Right renal cortex interstitium (tissue), 3 donors: ENCODE measurements at regions not wholly inside any gene's neighbourhood (a gene's known extent, or its start where the extent isn't known, plus 50 kb on each side); places are given as distances from the start of the nearest gene placed in this dataset.

Experiments
- DNase-seq, 3 donors: peaks; one replicate each; pipeline ENCODE4 v3.0.0-alpha.2; 2013; ENCODE audit warnings: low read depth in 3 of 3, low spot score in 2 of 3

DNA sequence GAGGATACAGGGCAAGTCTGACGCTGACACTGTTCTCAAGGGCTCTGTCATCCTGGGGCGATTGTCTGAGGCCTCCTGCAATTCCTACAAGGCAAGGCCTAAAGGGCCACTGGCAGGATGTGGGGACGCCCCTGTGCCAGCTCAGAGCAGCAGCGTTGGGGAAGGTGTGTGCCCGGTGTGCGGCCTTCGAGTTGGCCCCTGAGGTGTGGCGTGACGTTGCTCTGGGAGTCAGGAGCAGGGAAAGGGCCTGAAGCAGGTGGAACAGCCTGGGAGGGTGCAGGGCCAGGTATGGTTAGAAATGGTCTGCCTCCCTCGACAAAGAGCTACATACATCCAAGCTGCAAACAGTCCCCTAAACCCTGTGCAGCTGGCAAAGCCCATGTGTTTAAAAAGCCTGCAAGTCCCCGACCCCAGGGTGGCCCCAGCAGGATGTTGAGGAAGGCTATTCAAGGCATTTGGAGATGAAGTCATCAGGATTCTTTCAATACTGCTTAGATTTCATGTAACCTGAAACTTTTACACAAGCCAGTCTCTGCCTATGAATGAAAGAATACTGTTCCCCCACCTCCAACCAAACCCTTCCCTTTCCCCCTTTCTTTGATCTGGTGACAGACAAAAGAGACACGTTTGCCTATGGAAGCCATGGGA, 142.5 kb upstream of the TNS3 start:
- DNase-seq, result no peak

DNA sequence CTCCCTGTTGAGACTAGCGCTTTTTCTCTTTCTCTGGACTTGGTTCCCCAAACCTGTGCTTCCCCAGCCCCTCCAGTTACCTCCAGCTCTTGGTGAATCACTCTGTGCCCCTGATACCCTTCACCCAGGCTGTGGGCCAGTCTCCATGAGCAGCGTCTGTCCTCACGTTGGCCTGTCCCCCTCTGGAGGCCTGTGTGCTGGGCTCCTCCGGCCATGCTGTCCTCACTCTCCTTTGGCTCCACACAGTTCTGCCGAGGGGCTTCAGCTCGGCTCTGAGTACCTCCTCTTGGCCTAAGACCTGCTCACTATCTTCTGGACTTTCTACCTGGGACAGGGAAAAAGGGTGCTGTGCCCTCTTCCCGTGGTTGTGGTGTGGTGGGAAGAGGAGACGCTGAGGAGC, 140.2 kb upstream of the TNS3 start:
- no peak for DNase-seq

DNA sequence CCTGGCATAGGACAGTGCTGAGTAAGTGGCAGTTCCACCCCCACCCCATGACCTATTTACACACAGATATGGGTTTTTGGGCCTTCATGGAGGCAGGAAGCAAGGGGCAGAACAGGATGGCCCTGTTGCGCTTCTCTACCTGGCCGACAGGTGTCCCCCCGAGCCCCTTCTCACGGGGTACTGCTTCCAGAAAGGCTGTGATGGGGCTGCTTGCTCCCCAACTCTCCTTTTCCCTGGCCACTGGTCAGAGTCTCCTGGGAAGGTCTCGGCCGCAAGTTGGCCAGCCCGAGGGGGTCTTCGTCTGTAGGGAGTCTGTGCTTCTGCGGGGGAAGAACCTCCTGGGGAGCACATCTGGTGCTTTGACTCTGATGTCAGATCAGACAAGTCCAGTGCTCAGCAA, 139.8 kb upstream of the TNS3 start:
- DNase-seq, result no peak

DNA sequence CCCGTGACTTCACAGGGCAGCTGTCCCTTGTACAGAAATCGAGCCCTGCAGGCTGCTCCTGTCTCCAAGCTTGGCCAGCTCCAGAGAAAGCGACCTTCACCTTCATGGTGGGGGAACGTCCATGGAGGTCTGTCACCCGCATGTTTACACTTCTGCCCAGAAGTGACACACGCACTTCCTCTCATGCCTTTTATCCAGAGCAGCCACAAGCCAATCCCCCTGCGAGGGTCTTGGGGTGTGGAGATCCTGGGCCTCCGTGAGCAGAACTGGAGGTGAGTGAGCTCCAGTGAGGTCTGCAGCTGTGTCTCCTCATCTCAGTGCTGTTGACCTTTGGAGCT, 139.0 kb upstream of the TNS3 start:
- no peak for DNase-seq

DNA sequence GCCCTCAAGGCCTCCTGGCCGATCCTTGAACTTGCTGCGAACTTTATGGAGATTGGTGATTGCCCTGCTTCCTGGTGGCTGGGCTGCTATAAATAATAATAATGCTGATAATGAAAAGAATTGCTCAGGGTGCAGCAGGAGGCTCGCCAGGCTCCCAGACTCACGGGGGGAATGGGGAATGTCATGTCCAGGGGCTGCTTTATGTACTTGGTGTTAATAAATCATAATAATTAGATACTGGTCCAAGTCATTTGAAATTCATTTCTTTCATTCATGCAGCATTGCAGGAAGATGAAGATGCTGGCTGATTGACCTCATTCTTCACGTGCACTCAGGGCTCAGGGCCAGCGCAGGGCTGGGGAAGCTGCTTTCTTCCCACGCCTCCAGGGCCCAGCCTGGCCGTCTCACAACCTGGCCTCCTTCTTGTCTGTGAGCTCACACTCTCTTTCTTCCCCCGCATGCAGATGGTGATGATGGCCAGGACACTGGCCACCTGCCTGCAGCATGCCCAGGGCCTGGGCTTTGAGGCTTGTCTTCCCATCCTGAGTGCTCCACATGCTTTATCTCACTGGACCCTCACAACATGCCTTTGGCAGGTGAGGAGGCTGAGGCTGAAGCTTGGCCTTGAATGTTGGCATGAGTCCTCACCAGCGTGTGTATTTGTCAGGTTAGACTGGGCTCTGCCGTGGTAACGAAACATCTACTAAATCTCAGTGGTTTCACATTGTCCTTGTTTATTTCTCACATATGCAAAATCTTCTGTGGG, 138.4 kb upstream of the TNS3 start:
- no peak for DNase-seq

DNA sequence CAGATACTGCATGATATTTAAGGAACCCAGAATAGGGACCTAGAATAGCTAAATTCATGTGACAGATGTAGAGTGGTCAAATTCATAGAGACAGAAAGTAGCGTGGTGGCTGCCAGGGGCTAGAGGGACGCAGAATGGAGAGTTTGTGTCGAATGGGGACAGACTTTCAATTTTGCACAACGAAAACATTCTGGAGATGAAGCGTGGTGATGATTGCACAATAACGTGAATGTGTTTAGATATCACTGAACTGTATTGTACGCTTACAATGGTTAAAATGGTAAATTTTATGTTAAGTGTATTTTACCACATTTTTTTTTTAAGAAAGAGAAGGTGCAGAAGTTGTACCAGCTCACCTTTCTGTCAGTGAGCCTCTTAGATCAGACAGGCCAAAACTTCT, 137.8 kb upstream of the TNS3 start:
- DNase-seq, result no peak

DNA sequence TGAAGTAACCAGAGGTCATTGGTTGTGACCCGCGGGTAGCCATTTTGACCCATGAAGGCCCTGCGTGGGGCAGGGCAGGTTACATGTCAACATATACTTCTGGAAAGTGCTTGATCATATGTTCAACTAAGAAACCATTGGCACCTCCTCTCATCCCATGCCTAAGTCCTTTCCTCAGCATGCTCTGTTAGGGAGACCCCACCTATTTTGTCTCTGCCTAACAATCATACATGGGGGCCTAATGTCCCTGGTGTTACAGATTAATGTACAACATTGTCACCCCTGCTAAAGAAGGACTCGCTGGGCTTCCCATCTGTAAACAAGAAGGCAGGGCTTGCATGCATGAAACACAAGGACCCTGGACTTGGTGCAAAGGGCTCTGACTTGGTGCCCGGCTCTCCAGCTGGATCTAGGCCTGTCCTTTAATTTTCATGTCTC, 133.7 kb upstream of the TNS3 start:
- no peak for DNase-seq

DNA sequence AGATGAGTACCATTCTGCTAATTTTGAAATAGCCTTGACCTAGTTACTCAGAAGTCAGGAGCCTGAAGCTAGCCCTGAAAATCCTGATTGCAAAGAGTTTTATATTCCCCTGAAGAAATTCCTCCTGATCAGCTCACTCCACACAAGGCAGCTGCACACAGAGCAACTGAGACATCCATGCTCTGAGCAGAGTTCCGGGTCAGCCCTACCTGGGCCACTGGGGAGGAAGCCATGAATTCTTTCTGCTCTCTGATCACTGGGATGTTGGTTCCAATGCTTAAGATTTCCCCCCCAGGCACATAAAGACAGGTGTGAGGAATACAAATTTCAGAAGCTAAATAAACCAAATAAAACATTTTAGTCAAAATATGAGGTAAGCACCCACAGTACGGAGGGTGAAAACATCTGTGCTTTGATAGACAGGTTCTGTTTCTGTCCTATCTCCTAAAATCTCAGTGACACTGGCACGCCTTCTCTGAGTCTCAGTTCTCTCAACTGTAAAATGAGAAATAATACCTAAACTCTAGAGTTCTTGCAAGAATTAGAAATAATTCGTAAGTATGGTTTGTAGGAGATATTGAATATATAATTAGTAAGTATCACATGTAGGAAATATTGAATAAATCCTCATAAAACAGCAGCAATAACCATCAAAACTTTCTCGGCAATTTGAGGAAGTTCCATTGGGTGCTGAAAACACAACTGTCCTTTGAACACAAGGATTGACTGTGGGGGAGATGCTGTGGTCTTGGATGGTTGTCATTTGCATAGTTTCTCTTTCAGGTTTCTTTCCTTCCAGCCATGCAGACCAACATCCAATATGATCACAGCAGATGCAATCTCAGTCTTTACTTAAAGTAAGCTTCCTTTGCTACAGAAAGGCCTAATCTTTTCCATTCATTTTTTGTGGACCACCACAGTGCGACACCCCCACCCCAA, 133.0 kb upstream of the TNS3 start:
- DNase-seq, result no peak

DNA sequence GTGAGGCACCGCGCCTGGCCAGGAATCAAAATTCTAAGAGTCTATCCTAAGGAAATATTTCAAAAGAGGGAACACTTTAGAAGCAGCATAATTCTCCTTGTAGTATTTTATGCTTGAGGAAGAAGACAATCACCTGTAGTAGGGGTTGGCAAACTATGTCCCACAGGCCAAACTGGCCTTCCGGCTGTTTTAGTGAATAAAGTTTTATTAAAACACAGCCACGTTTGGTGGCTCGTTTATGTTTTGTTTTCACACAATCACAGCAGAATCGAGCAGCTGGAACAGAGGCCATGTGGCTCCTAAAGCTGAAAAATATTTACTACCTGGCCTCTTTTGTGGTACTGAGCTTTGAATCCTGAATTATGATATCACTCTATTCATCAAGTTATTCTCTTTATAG, 131.7 kb upstream of the TNS3 start:
- DNase-seq, result no peak

DNA sequence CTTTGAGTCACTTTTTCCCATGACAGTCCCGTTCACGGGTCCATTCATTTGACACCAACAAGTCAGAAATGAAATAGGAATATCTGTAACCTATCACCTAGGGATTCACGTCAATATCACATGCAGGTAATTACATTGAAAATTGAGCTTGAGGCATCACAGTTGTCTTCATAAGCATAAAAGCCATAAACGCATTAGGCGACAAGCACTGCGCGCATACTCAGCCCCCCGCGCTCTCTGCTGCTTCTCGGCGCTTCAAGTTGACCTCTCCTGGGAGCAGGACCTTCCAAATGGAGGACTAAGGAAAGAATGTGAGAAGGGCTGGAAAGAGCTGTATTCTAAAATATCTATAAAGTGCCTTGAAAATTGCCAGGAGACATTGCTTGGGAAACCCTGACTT, 130.5 kb upstream of the TNS3 start:
- no peak for DNase-seq

DNA sequence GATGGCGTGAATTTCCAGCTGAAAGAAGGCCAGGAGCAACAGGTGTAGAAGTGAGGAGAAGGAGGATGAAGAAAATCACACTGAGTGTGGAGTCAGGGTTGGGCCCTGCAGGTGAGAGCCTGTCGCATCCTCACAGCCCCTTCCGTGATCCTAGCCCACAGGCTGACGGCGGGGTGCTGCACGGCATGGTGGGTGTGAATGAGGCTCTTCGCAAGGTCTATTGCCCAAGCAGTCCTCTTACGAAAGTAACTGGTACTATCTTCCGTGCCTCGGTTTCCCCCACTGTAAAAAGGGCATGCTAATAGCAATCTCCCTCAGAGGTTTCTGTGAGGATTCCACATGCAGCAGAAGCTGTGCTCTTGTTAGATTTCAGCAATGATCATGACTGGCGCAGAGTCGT, 129.9 kb upstream of the TNS3 start:
- no peak for DNase-seq

DNA sequence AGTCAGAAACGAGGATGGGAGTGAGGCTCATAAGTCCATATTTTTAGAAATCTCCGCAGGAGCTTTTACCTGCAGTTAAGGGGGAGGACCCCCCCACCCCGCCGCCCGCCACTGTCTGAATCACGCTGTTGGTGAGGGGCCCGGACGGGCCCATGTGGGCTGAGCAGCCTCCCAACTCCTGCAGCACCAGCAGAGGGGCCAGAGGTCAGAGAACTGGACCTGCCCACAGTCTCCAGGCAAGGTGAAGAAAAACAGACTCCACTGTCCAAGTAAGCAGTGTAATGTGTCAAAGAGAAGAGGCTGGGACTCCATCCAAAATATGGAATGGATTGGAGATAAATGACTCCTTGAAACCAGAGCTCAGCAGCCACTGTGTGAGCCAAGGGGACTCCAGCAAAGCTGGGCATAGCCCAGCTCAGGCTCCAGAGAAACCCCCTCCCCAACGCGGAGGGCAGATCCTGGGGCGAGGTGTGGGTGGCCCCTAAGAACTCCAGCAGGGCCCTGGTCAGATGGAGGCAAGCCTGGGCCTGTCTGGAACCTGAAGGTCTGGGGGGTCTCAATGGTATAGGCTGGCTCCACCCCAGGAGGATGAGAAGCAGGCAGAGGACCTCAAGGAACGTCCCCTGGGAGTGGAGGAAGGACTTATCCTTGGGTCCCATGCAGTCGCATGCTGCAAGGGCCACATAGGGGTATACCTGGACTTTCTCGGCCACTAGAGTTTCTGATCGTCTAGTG, 128.5 kb upstream of the TNS3 start:
- no peak for DNase-seq

DNA sequence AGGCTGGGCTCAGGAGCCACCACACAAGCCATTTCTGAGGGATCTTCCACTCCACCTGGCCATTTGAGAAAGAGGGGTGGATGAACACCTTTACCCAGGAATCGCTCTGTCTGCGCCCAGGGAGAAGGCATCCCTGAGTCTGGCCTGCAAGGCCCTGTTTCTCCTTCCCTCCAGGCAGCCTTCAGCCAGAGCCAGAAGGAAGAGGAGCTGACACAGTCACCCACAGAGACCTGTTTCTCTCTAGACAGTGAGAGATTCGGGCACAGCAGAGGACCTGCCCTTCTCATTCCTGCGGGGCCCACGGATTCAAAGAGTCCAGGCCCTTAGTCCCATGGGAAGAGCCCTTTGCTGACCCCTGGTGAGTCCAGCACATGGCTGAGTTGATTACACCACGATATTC, 127.5 kb upstream of the TNS3 start:
- no peak for DNase-seq

DNA sequence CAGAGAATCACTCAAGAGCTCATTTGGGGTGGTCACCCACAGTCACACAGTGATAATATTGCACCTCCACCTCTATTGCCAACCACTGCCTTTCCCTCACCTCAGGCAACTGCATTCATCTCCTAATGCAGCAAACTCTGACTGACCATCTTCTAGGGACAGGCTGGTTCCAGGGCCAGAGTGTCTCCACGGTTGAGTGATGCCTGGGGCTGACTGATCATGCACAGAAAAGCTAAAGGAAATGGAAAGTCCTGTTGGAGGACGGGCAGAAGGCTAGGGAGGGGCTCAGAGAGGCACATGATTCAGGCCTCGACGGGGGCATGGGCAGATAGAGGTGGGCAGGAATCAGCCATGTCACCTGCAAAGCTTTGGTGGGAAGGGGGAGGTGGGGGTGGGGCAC, 127.1 kb upstream of the TNS3 start:
- no peak for DNase-seq

DNA sequence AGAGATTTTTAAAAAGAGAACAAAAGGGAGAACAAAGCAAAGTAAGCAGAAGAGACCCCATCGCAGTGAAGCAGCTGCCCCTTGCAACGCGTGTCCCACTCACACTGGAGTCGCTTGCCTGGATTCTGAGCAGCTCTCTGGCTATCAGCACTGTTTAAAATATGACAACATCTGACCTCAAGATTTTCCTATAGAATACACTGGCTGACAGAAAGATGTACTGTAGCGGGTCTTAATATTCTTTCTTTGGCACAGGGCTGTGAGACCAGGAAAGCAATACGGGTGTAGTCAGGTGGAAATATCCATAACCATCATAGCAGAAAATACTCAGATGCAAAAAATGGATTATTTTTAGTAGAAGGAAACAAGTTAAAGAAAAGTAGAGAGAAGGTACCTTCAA, 125.7 kb upstream of the TNS3 start:
- DNase-seq, result no peak

DNA sequence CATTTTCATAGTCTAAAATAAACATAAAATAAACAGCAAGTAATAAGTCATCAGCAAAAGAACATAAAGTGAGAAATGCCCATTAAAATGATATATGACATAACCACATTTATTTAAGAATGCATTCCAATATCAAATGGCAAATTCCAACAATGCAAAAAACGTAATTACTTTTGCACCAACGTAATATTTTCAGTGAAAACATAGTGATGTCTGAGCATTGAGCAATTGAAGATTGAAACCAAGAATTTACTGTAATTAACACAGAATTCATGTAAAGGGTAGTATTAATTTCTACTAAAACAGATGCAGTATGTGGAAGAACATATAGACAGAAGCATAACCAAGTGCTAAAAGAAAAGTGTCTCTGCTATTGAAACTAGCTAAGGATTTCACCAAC, 123.0 kb upstream of the TNS3 start:
- DNase-seq, result no peak

DNA sequence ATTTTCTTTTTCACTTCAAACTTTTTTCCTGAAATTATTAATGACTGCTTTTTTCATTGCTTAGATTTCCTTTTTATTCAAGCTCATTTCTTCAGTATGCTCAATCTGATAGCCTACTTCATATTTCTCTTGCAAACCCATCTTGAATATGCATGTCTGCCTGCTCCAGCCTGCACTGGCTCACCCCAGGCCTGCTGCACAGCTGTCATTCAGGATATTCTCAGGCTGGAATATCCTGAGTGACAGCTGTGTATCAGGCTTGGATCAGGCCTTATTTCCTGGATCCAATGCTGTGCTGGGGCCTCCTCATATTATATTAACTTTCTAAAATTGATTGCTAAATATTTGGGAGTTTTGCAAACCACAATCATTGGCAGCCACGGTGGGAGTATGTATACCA, 120.2 kb upstream of the TNS3 start:
- DNase-seq, result no peak

DNA sequence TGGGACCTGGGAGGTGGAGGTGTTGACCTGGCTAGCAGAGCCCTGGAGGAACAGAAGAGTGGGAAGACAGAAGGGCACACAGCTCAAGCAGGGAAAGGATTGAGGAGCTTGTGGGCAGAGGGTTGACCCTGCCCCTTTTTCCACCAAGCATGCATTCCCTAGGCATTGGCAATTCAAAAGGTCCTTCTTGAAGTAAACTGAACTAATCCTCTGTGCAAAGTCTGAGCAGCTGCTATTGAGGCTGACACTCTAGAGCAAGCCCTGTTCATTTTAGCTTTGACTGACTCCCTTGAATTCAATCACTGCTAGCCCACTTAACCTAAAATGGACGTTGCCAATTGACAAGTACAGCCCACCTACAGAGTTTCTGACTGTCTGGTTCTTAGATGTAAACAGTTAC, 116.5 kb upstream of the TNS3 start:
- no peak for DNase-seq

DNA sequence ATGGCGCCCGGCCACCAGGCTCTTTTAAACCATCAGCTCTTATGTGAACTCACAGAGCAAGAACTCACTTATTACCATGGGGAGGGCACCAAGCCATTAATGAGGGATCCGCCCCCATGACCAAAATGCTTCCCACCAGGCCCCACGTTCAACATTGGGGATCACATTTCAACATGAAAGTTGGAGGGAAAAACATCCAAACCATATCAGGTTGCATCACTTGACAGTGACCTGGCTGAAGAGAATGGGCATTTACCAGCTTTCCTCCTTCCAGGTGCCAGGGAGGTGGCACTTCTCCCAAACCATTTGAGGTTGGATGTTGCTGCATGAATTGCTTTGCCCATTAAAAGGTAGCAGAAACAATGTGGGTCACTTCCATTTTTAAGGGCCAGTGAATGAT, 115.6 kb upstream of the TNS3 start:
- no peak for DNase-seq

DNA sequence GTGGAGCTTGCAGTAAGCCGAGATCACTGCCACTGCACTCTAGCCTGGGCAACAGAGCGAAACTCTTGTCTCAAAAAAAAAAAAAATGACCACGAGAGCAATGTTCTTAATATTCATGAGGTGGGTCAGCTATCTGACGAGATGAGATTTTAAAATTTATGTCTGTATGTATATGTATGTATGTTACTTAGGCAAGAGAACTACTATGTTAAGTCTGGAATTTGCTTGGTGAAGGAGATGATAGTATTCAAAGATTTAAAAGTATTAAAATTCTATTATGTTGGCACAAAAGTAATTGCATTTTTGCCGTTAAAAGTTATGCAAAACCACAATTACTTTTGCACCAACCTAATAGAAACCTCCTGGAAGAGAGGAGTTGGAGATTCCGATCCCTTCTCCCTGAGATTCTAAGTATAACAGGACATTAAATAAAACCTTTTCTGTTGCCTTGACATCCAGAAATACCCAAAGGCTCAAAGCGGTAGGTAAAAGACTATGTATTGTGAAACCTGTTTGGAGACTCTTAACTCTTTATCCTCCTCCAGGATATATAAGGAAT, 114.3 kb upstream of the TNS3 start:
- no peak for DNase-seq

DNA sequence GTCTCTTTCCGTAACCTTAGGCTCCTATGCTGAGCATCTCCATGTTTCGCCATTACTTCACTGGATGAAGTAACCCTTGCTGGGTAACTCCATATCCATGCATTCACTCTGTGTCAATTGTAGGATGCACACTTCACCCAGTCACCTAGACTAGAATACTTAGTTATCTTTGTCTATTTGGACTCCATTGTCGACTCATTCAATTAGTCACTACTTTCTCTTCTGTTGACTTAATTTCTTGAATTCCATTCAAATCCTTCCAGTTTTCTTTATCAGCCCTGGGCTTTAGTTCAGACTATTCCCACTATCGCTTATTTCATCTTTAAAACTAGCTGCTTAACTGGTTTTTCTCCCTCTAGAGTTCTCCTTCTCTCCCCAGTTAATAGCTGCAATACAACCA, 111.3 kb upstream of the TNS3 start:
- DNase-seq, result no peak
